ENCODE measurements at regions not wholly inside any gene's neighbourhood (a gene's known extent, or its start where the extent isn't known, plus 50 kb on each side); places are given as distances from the start of the nearest gene placed in this dataset.
A peak's percentile ranks its signal among the peaks of the same experiment; 100 is the strongest.

GRCh38 chr22:22396741-22397291 is 111.7 kb downstream of the ZNF280B start:
- DNase-seq: peak; percentile 10
- no peak for TF ChIP-seq CTCF (conservative IDR thresholded peaks at IDR 0.05)
- Mint-ChIP-seq H3K27ac (no peak overlapping the region), H3K4me3 (no peak overlapping the region), H3K36me3 (ENCODE audit: low read depth) (no peaks in the 10 kb centered on the region), H3K4me1 (no peaks in the 10 kb centered on the region), H3K27me3 (ENCODE audit: insufficient read depth) (peaks cover 97% of the 10 kb centered on the region), H3K9me3 (peaks cover 11% of the 10 kb centered on the region)
- Histone ChIP-seq H3K9me3 (ENCODE audit: control insufficient read depth, low read length) (peaks cover 12% of the 10 kb centered on the region), H3K4me3 (ENCODE audit: low read length) (no peak overlapping the region), H3K36me3 (ENCODE audit: control insufficient read depth, insufficient read depth, low read length) (no peaks in the 10 kb centered on the region), H3K9ac (ENCODE audit: extremely low read depth, low read length, poor library complexity, severe bottlenecking) (no peak overlapping the region), H3K4me1 (ENCODE audit: control insufficient read depth, insufficient read depth, low read length) (no peaks in the 10 kb centered on the region), H3K27ac (ENCODE audit: low read depth, low read length) (peak overlapping the region; percentile 92), H3K27me3 (ENCODE audit: control insufficient read depth, insufficient read depth, low read length, poor library complexity, severe bottlenecking) (peaks cover 100% of the 10 kb centered on the region)
- 79% methylated on average over 7 of the region's 7 CpGs; no CpG with 5 or more reads in 1 of the 2 experiments for WGBS, 2 experiments (ENCODE audit: insufficient coverage in 1 of 2, insufficient read length in 1 of 2)

- peak; percentile 69 for TF ChIP-seq CTCF (conservative IDR thresholded peaks at IDR 0.05)
- no peak overlapping the region for H3K4me3 Mint-ChIP-seq
- no peaks in the 10 kb centered on the region for H3K4me1 ChIP-seq (ENCODE audit: control insufficient read depth, insufficient read depth, low read length)
- H3K9ac ChIP-seq (ENCODE audit: extremely low read depth, low read length, poor library complexity, severe bottlenecking): no peak overlapping the region
- H3K9me3 ChIP-seq (ENCODE audit: control insufficient read depth, low read length): peaks cover 9% of the 10 kb centered on the region
- no peaks in the 10 kb centered on the region for H3K36me3 Mint-ChIP-seq (ENCODE audit: low read depth)
- H3K27me3 Mint-ChIP-seq (ENCODE audit: insufficient read depth): peaks cover 97% of the 10 kb centered on the region
- no peak overlapping the region for H3K27ac Mint-ChIP-seq
- H3K27ac ChIP-seq (ENCODE audit: low read depth, low read length): peak overlapping the region; percentile 92
- peaks cover 5% of the 10 kb centered on the region for H3K9me3 Mint-ChIP-seq
- peaks cover 100% of the 10 kb centered on the region for H3K27me3 ChIP-seq (ENCODE audit: control insufficient read depth, insufficient read depth, low read length, poor library complexity, severe bottlenecking)
- 66 to 72% methylated on average over 4 to 6 of the region's 6 CpGs for WGBS, 2 experiments (ENCODE audit: insufficient coverage in 1 of 2, insufficient read length in 1 of 2)
- no peaks in the 10 kb centered on the region for H3K36me3 ChIP-seq (ENCODE audit: control insufficient read depth, insufficient read depth, low read length)
- H3K4me3 ChIP-seq (ENCODE audit: low read length): no peak overlapping the region
- H3K4me1 Mint-ChIP-seq: no peaks in the 10 kb centered on the region
- peak; percentile 70 for DNase-seq
Measured at GRCh38 chr22:22397292-22397870, 111.2 kb downstream of the ZNF280B start.

GRCh38 chr22:22397875-22398524 is 110.5 kb downstream of the ZNF280B start:
- Mint-ChIP-seq H3K27ac (no peak overlapping the region), H3K4me3 (no peak overlapping the region), H3K36me3 (ENCODE audit: low read depth) (no peaks in the 10 kb centered on the region), H3K27me3 (ENCODE audit: insufficient read depth) (peaks cover 97% of the 10 kb centered on the region), H3K9me3 (no peaks in the 10 kb centered on the region), H3K4me1 (no peaks in the 10 kb centered on the region)
- TF ChIP-seq CTCF (conservative IDR thresholded peaks at IDR 0.05): no peak
- H3K9ac ChIP-seq (ENCODE audit: extremely low read depth, low read length, poor library complexity, severe bottlenecking): no peak overlapping the region
- WGBS, 2 experiments (ENCODE audit: insufficient coverage in 1 of 2, insufficient read length in 1 of 2): 67 to 72% methylated on average over 1 to 3 of the region's 3 CpGs
- no peak overlapping the region for H3K4me3 ChIP-seq (ENCODE audit: low read length)
- H3K9me3 ChIP-seq (ENCODE audit: control insufficient read depth, low read length): peaks cover 6% of the 10 kb centered on the region
- peak; percentile 50 for DNase-seq
- peaks cover 96% of the 10 kb centered on the region for H3K27me3 ChIP-seq (ENCODE audit: control insufficient read depth, insufficient read depth, low read length, poor library complexity, severe bottlenecking)
- H3K4me1 ChIP-seq (ENCODE audit: control insufficient read depth, insufficient read depth, low read length): no peaks in the 10 kb centered on the region
- H3K27ac ChIP-seq (ENCODE audit: low read depth, low read length): peak overlapping the region; percentile 92
- no peaks in the 10 kb centered on the region for H3K36me3 ChIP-seq (ENCODE audit: control insufficient read depth, insufficient read depth, low read length)

Data from endodermal cell (in vitro differentiated cells).